Lower leg skin (tissue), 3 donors: ENCODE measurements at regions not wholly inside any gene's neighbourhood (a gene's known extent, or its start where the extent isn't known, plus 50 kb on each side); places are given as distances from the start of the nearest gene placed in this dataset.

Experiments used
- POLR2A ChIP-seq, 2 donors: fragments of 450-650 bp; IDR thresholded peaks; one replicate each; pipeline ENCODE4 v1.6.1; 2016 to 2017; ENCODE audit warnings: antibody characterized with exemption in 2 of 2, mild to moderate bottlenecking in 1 of 2, moderate library complexity in 1 of 2
- TF ChIP-seq, protein P1 (sequence below), 3 donors: fragments of 450-650 bp; IDR thresholded peaks; one replicate each; pipeline ENCODE4 v1.5.1; 2016; ENCODE audit warnings: antibody characterized with exemption in 3 of 3, mild to moderate bottlenecking in 3 of 3, moderate library complexity in 2 of 3

DNA sequence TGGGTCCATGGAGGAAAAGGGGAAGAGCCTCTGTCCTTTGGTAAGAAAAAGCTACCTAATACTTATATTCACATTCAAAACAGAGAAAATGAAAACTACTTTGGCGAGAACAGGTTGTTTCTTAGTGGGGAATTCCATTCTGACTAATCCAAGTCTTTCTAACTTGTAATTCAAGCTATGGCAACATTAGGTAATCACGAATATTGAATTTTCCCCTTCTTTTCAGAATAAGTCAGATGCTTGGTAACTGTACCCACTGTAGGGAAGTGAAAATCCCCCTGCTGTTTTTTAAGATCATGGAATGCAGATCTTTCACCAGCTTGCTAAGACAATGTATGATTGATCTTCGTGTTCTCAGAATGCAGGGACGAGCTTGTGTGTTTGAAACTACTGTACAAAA, 384.4 kb downstream of the TCERG1L start:
- TF ChIP-seq, protein P1, sequence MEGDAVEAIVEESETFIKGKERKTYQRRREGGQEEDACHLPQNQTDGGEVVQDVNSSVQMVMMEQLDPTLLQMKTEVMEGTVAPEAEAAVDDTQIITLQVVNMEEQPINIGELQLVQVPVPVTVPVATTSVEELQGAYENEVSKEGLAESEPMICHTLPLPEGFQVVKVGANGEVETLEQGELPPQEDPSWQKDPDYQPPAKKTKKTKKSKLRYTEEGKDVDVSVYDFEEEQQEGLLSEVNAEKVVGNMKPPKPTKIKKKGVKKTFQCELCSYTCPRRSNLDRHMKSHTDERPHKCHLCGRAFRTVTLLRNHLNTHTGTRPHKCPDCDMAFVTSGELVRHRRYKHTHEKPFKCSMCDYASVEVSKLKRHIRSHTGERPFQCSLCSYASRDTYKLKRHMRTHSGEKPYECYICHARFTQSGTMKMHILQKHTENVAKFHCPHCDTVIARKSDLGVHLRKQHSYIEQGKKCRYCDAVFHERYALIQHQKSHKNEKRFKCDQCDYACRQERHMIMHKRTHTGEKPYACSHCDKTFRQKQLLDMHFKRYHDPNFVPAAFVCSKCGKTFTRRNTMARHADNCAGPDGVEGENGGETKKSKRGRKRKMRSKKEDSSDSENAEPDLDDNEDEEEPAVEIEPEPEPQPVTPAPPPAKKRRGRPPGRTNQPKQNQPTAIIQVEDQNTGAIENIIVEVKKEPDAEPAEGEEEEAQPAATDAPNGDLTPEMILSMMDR (IDR thresholded peaks at IDR 0.05): no peak
- no peak for TF ChIP-seq POLR2A (IDR thresholded peaks at IDR 0.05)
